IMR-90 (cell line): ENCODE measurements at regions not wholly inside any gene's neighbourhood (a gene's known extent, or its start where the extent isn't known, plus 50 kb on each side); places are given as distances from the start of the nearest gene placed in this dataset.

ENCODE experiments used
- ATAC-seq: fragments of 200-7000 bp; cut with Tn5 transposase; 2 replicates; pipeline ENCODE4 v1.9.1; 2020; ENCODE audit warnings: low read depth, mild to moderate bottlenecking, moderate library complexity
- BruUV-seq: library from RNA; stranded (reverse); fragments of 400-500 nt; replicated peaks from 2 replicates; lab custom pipeline; 2021; lab: Mats Ljungman, UMichigan
- CTCF ChIA-PET: fragments of 300-600 bp; formaldehyde crosslinking; extraction: SDS; loops from one replicate; lab custom pipeline; 2021; ENCODE audit warnings: antibody characterized with exemption; lab: Yijun Ruan, JAX
- POLR2A ChIA-PET: fragments of 300-600 bp; sonication (Branson Sonifier 250); formaldehyde crosslinking; loops from one replicate; lab custom pipeline; 2022; ENCODE audit warnings: antibody characterized with exemption; ENCODE audit not compliant: unreplicated experiment; lab: Charles Lee
- DNase-seq: peaks from one replicate; pipeline ENCODE4 v3.0.0; 2013
- H2AFZ ChIP-seq: replicated peaks from 2 replicates; pipeline ENCODE3; 2013; ENCODE audit warnings: low read length, mild to moderate bottlenecking; ENCODE audit not compliant: poor library complexity
- H2AK5ac ChIP-seq: 2 replicates; pipeline ENCODE4 v1.6.1; 2013; ENCODE audit warnings: low read depth, low read length, inconsistent platforms
- H2AK9ac ChIP-seq: replicated peaks from 2 replicates; pipeline ENCODE3; 2013; ENCODE audit warnings: mild to moderate bottlenecking, low read depth, low read length, moderate library complexity; ENCODE audit not compliant: poor library complexity
- H2BK120ac ChIP-seq: 2 replicates; pipeline ENCODE4 v1.6.1; 2013; ENCODE audit warnings: low read depth, low read length, inconsistent platforms
- H2BK15ac ChIP-seq: 3 replicates; pipeline ENCODE4 v1.6.1; 2013; ENCODE audit warnings: low read depth, low read length, inconsistent platforms
- H2BK20ac ChIP-seq: 2 replicates; pipeline ENCODE4 v1.6.1; 2013; ENCODE audit warnings: low read depth, mild to moderate bottlenecking, inconsistent platforms, low read length, moderate library complexity
- H2BK5ac ChIP-seq: 2 replicates; pipeline ENCODE4 v1.6.1; 2013; ENCODE audit warnings: mild to moderate bottlenecking, low read depth, low read length, inconsistent platforms; ENCODE audit not compliant: poor library complexity, severe bottlenecking
- H3K14ac ChIP-seq: replicated peaks from 2 replicates; pipeline ENCODE4 v1.6.1; 2013; ENCODE audit warnings: low read depth, low read length, inconsistent platforms
- H3K18ac ChIP-seq: 2 replicates; pipeline ENCODE4 v1.6.1; 2013; ENCODE audit warnings: low read depth, low read length, control low read depth
- H3K23ac ChIP-seq: 2 replicates; pipeline ENCODE4 v1.6.1; 2013; ENCODE audit warnings: low read depth, low read length, inconsistent platforms
- H3K27ac ChIP-seq: 2 replicates; pipeline ENCODE4 v1.5.1; 2013; ENCODE audit warnings: mild to moderate bottlenecking, control low read depth, low read length; ENCODE audit not compliant: insufficient read depth
- H3K27me3 ChIP-seq: 2 replicates; pipeline ENCODE4 v1.6.1; 2013; ENCODE audit warnings: low read length; ENCODE audit not compliant: control insufficient read depth, insufficient read depth
- H3K36me3 ChIP-seq: 2 replicates; pipeline ENCODE4 v1.6.1; 2013; ENCODE audit warnings: low read length, mixed read lengths; ENCODE audit not compliant: control insufficient read depth, insufficient read depth
- H3K4ac ChIP-seq: 2 replicates; pipeline ENCODE4 v1.6.1; 2013; ENCODE audit warnings: low read depth, low read length, inconsistent platforms
- H3K4me1 ChIP-seq: 2 replicates; pipeline ENCODE4 v1.6.1; 2013; ENCODE audit warnings: low read length, mixed read lengths; ENCODE audit not compliant: control insufficient read depth, insufficient read depth
- H3K4me2 ChIP-seq: 2 replicates; pipeline ENCODE4 v1.6.1; 2013; ENCODE audit warnings: low read depth, mild to moderate bottlenecking, control low read depth, low read length, moderate library complexity
- H3K4me3 ChIP-seq: 2 replicates; pipeline ENCODE4 v1.5.1; 2013; ENCODE audit warnings: low read depth, mild to moderate bottlenecking, control low read depth, low read length, moderate library complexity; ENCODE audit not compliant: insufficient read depth
- H3K56ac ChIP-seq: 2 replicates; pipeline ENCODE4 v1.6.1; 2013; ENCODE audit warnings: low read length, inconsistent platforms; ENCODE audit not compliant: insufficient read depth; ENCODE audit errors: extremely low read depth
- H3K79me1 ChIP-seq, 2 experiments: 2 replicates each; pipeline ENCODE4 v1.6.1; 2013; ENCODE audit warnings: low read length in 2 of 2, inconsistent platforms in 1 of 2, low read depth in 1 of 2
- H3K9ac ChIP-seq: 2 replicates; pipeline ENCODE4 v1.6.1; 2013; ENCODE audit warnings: low read depth, low read length, control low read depth
- H3K9me1 ChIP-seq: 2 replicates; pipeline ENCODE4 v1.6.1; 2013; ENCODE audit warnings: low read length, inconsistent platforms; ENCODE audit not compliant: insufficient read depth
- H3K9me3 ChIP-seq: 2 replicates; pipeline ENCODE4 v1.6.1; 2013; ENCODE audit warnings: low read length; ENCODE audit not compliant: control insufficient read depth, insufficient read depth
- H4K20me1 ChIP-seq: 2 replicates; pipeline ENCODE4 v1.6.1; 2013; ENCODE audit warnings: low read length, inconsistent platforms; ENCODE audit not compliant: insufficient read depth
- H4K5ac ChIP-seq: 2 replicates; pipeline ENCODE4 v1.6.1; 2013; ENCODE audit warnings: mild to moderate bottlenecking, low read depth, low read length, control low read depth
- H4K8ac ChIP-seq, 2 experiments: 2 replicates each; pipeline ENCODE4 v1.6.1; 2013; ENCODE audit warnings: low read depth in 2 of 2, low read length in 2 of 2, control low read depth in 1 of 2, inconsistent platforms in 1 of 2
- H4K91ac ChIP-seq: 2 replicates; pipeline ENCODE4 v1.6.1; 2013; ENCODE audit warnings: low read depth, low read length, inconsistent platforms; ENCODE audit not compliant: insufficient read depth
- BHLHE40 ChIP-seq: fragments of 150-350 bp; IDR thresholded peaks from 2 replicates; pipeline ENCODE4 v1.6.1; 2016; ENCODE audit warnings: mild to moderate bottlenecking, low read depth, low read length
- CEBPB ChIP-seq: IDR thresholded peaks from 2 replicates; pipeline ENCODE4 v1.6.1; 2012; ENCODE audit warnings: low read depth, low read length, improper control_type of control experiment
- CHD1 ChIP-seq: IDR thresholded peaks from 2 replicates; pipeline ENCODE4 v1.6.1; 2012; ENCODE audit warnings: low read depth, low read length, improper control_type of control experiment
- FOS ChIP-seq: fragments of 150-350 bp; IDR thresholded peaks from 2 replicates; pipeline ENCODE4 v1.6.1; 2016; ENCODE audit warnings: low read depth, low read length
- MAFK ChIP-seq: IDR thresholded peaks from 2 replicates; pipeline ENCODE4 v1.6.1; 2012; ENCODE audit warnings: low read depth, low read length, improper control_type of control experiment
- MAZ ChIP-seq: IDR thresholded peaks from 2 replicates; pipeline ENCODE4 v1.6.1; 2012; ENCODE audit warnings: low read depth, mild to moderate bottlenecking, low read length, improper control_type of control experiment, moderate library complexity, borderline replicate concordance
- MXI1 ChIP-seq: IDR thresholded peaks from 2 replicates; pipeline ENCODE4 v1.6.1; 2012; ENCODE audit warnings: low read depth, mild to moderate bottlenecking, low read length, moderate library complexity, borderline replicate concordance
- NFE2L2 ChIP-seq: fragments of 150-350 bp; IDR thresholded peaks from 2 replicates; pipeline ENCODE4 v1.6.1; 2016; ENCODE audit warnings: low read depth, mild to moderate bottlenecking, low read length
- POLR2A ChIP-seq: IDR thresholded peaks from 2 replicates; pipeline ENCODE4 v1.6.1; 2012; ENCODE audit warnings: mild to moderate bottlenecking, low read depth, low read length
- RAD21 ChIP-seq: IDR thresholded peaks from 2 replicates; pipeline ENCODE4 v1.6.1; 2012; ENCODE audit warnings: low read length, improper control_type of control experiment
- RCOR1 ChIP-seq: IDR thresholded peaks from 2 replicates; pipeline ENCODE4 v1.6.1; 2012; ENCODE audit warnings: mild to moderate bottlenecking, low read length, improper control_type of control experiment; ENCODE audit not compliant: insufficient replicate concordance
- RFX5 ChIP-seq: IDR thresholded peaks from 2 replicates; pipeline ENCODE4 v1.8.0; 2012; ENCODE audit warnings: low read depth, mild to moderate bottlenecking, low read length, moderate library complexity
- SMC3 ChIP-seq: fragments of 150-350 bp; IDR thresholded peaks from 2 replicates; pipeline ENCODE4 v1.6.1; 2016; ENCODE audit warnings: low read depth, mild to moderate bottlenecking, antibody characterized with exemption, low read length, moderate library complexity
- USF2 ChIP-seq: fragments of 150-350 bp; IDR thresholded peaks from 2 replicates; pipeline ENCODE4 v1.6.1; 2017; ENCODE audit warnings: mild to moderate bottlenecking, antibody characterized with exemption, low read length, low read depth
- WGBS, 2 experiments: methylation state at CpG; one replicate each; pipeline versions ENCODE4 v1.1.5 to v1.1.7; 2013; ENCODE audit warnings: missing lambda C conversion rate in 2 of 2; ENCODE audit not compliant: insufficient read length in 1 of 2; ENCODE audit errors: extremely low coverage in 2 of 2; 5-methylcytosine and 5-hydroxymethylcytosine counted together
- dilution Hi-C: fragments of 300-500 bp; cut with HindIII; formaldehyde crosslinking; loops from one replicate; pipeline ENCODE4 v1.14.3; 2018; ENCODE audit warnings: low sequenced_read_pairs; ENCODE audit not compliant: unreplicated experiment
- in situ Hi-C: fragments of 300-500 bp; cut with MboI; formaldehyde crosslinking; loops from 3 replicates; pipeline ENCODE4 v1.14.3; 2019; ENCODE audit warnings: low sequenced_read_pairs, inconsistent platforms, mixed read lengths
- intact Hi-C: fragments of 100-400 bp; cut with micrococcal nuclease; formaldehyde crosslinking; loops from 2 replicates; pipeline ENCODE4 v1.10.0; 2022
- TF ChIP-seq, protein P1 (sequence below): conservative IDR thresholded peaks from 2 replicates; pipeline ENCODE4 v1.5.1; 2012; ENCODE audit warnings: mild to moderate bottlenecking, low read depth, low read length, improper control_type of control experiment
- TF ChIP-seq, protein P2 (sequence below): fragments of 150-350 bp; IDR thresholded peaks from 2 replicates; pipeline ENCODE4 v1.6.1; 2016; ENCODE audit warnings: low read depth, mild to moderate bottlenecking, low read length, moderate library complexity, borderline replicate concordance

DNA sequence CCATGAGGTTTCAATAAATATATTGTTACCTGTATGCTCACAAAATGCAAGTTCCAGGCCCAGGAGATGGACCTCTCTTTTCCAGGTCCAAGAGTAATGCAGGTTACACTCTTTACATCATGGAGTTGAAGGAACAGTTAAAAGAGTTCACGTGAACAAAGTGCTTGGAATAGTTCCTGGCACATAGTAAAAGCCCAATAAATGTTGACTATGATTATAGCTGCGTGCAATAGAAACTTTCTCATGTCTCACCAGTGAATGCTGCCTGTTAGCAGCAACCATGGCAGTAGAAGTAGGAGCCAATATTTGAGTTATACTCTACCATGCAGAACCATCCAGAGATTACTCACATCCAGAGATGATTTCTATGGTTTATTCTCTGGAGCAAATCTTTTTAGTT is 707.5 kb downstream of the DHX35 start:
- intact Hi-C loops = no loop called here
- H4K5ac ChIP-seq = no peak overlapping the region
- POLR2A ChIA-PET = no interaction called here
- H3K9ac ChIP-seq = no peak overlapping the region
- no peak overlapping the region for H2AK5ac ChIP-seq
- BruUV-seq = no TSS peak
- no peaks in the 10 kb centered on the region for H3K9me1 ChIP-seq
- no peak overlapping the region for H4K8ac ChIP-seq
- no peak overlapping the region for H2BK5ac ChIP-seq
- TF ChIP-seq CHD1 (no peak), POLR2A (no peak), MAFK (no peak), MAZ (no peak), BHLHE40 (no peak), NFE2L2 (no peak), MXI1 (no peak), SMC3 (no peak), RCOR1 (no peak), RFX5 (no peak), CEBPB (no peak), USF2 (no peak), FOS (no peak), RAD21 (no peak)
- TF ChIP-seq, protein P1, sequence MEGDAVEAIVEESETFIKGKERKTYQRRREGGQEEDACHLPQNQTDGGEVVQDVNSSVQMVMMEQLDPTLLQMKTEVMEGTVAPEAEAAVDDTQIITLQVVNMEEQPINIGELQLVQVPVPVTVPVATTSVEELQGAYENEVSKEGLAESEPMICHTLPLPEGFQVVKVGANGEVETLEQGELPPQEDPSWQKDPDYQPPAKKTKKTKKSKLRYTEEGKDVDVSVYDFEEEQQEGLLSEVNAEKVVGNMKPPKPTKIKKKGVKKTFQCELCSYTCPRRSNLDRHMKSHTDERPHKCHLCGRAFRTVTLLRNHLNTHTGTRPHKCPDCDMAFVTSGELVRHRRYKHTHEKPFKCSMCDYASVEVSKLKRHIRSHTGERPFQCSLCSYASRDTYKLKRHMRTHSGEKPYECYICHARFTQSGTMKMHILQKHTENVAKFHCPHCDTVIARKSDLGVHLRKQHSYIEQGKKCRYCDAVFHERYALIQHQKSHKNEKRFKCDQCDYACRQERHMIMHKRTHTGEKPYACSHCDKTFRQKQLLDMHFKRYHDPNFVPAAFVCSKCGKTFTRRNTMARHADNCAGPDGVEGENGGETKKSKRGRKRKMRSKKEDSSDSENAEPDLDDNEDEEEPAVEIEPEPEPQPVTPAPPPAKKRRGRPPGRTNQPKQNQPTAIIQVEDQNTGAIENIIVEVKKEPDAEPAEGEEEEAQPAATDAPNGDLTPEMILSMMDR = no peak
- TF ChIP-seq, protein P2, sequence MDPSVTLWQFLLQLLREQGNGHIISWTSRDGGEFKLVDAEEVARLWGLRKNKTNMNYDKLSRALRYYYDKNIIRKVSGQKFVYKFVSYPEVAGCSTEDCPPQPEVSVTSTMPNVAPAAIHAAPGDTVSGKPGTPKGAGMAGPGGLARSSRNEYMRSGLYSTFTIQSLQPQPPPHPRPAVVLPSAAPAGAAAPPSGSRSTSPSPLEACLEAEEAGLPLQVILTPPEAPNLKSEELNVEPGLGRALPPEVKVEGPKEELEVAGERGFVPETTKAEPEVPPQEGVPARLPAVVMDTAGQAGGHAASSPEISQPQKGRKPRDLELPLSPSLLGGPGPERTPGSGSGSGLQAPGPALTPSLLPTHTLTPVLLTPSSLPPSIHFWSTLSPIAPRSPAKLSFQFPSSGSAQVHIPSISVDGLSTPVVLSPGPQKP = no peak
- no CpG with 5 or more reads among the region's 2 CpGs for WGBS, 2 experiments
- H3K56ac ChIP-seq = no peak overlapping the region
- H3K79me1 ChIP-seq = no peaks in the 10 kb centered on the region
- ATAC-seq = no peak
- no peak overlapping the region for H3K4me2 ChIP-seq
- H3K4ac ChIP-seq = no peak overlapping the region
- no peaks in the 10 kb centered on the region for H4K20me1 ChIP-seq
- CTCF ChIA-PET = interaction anchor here (0.6 kb wide), 1 partner anchor 864 kb away, joined by 3 read pairs; no protein-coding TSS in a partner anchor
- H3K23ac ChIP-seq = no peak overlapping the region
- H3K27ac ChIP-seq = no peak overlapping the region
- dilution Hi-C loops = no loop called here
- in situ Hi-C loops = no loop called here
- no peak overlapping the region for H2AK9ac ChIP-seq
- DNase-seq = no peak
- no peaks in the 10 kb centered on the region for H3K4me1 ChIP-seq
- H3K9me3 ChIP-seq = no peaks in the 10 kb centered on the region
- H3K18ac ChIP-seq = no peak overlapping the region
- no peak overlapping the region for H3K14ac ChIP-seq
- no peak overlapping the region for H2AFZ ChIP-seq
- no peak overlapping the region for H3K4me3 ChIP-seq
- H4K91ac ChIP-seq = no peak overlapping the region
- H2BK15ac ChIP-seq = no peak overlapping the region
- no peak overlapping the region for H2BK20ac ChIP-seq
- no peak overlapping the region for H2BK120ac ChIP-seq
- no peaks in the 10 kb centered on the region for H3K27me3 ChIP-seq
- H3K36me3 ChIP-seq = no peaks in the 10 kb centered on the region
